WTC11 (cell line): ENCODE measurements at regions not wholly inside any gene's neighbourhood (a gene's known extent, or its start where the extent isn't known, plus 50 kb on each side); places are given as distances from the start of the nearest gene placed in this dataset.

Experiments used
- ATAC-seq: fragments of 200-7000 bp; cut with Tn5 transposase; 2 replicates; pipeline ENCODE4 v1.10.0; 2021; ENCODE audit warnings: mild to moderate bottlenecking, moderate library complexity
- CTCF ChIA-PET: fragments of 300-600 bp; sonication (Branson Sonifier 250); formaldehyde crosslinking; loops from one replicate; lab custom pipeline; 2021; ENCODE audit warnings: antibody characterized with exemption; lab: Charles Lee
- POLR2A ChIA-PET: fragments of 350-600 bp; sonication (Branson Sonifier 250); formaldehyde crosslinking; loops from one replicate; lab custom pipeline; 2021; ENCODE audit warnings: antibody characterized with exemption; lab: Charles Lee
- DNase-seq: peaks from one replicate; pipeline ENCODE4 v3.0.0; 2021; ENCODE audit warnings: low spot score
- H3K27ac Mint-ChIP-seq: 2 replicates; pipeline ENCODE4 v1.8.0; 2021; ENCODE audit warnings: mixed read lengths
- H3K27me3 Mint-ChIP-seq: 2 replicates; pipeline ENCODE4 v1.8.0; 2021; ENCODE audit warnings: low read depth, mild to moderate bottlenecking, moderate library complexity, mixed read lengths
- H3K36me3 Mint-ChIP-seq: 2 replicates; pipeline ENCODE4 v1.8.0; 2021; ENCODE audit warnings: mixed read lengths
- H3K4me1 Mint-ChIP-seq: 2 replicates; pipeline ENCODE4 v1.8.0; 2022; ENCODE audit warnings: mixed read lengths
- H3K4me3 Mint-ChIP-seq: 2 replicates; pipeline ENCODE4 v1.8.0; 2021; ENCODE audit warnings: mild to moderate bottlenecking, moderate library complexity, mixed read lengths
- H3K9me3 Mint-ChIP-seq: 2 replicates; pipeline ENCODE4 v1.8.0; 2021; ENCODE audit warnings: mixed read lengths
- ATF1 ChIP-seq: sonication (generic); formaldehyde crosslinking; IDR thresholded peaks from 2 replicates; pipeline ENCODE4 v1.8.1; 2023; ENCODE audit warnings: mild to moderate bottlenecking, moderate library complexity, missing genetic modification reagents
- ATF2 ChIP-seq: sonication (generic); formaldehyde crosslinking; IDR thresholded peaks from 2 replicates; pipeline ENCODE4 v1.8.1; 2022; ENCODE audit warnings: low read depth, missing genetic modification reagents, borderline replicate concordance
- CREM ChIP-seq: sonication (generic); formaldehyde crosslinking; IDR thresholded peaks from 2 replicates; pipeline ENCODE4 v1.8.1; 2022; ENCODE audit warnings: mild to moderate bottlenecking, missing genetic modification reagents, moderate library complexity
- CTCF ChIP-seq: fragments of 200-600 bp; IDR thresholded peaks from 2 replicates; pipeline ENCODE4 v1.8.0; 2022; ENCODE audit warnings: antibody characterized with exemption
- E2F5 ChIP-seq: sonication (generic); formaldehyde crosslinking; IDR thresholded peaks from 2 replicates; pipeline ENCODE4 v1.8.1; 2022; ENCODE audit warnings: mild to moderate bottlenecking, moderate library complexity, missing genetic modification reagents
- EMX1 ChIP-seq: fragments of 250-450 bp; sonication (Bioruptor Pico); IDR thresholded peaks from 2 replicates; pipeline ENCODE4 v1.8.0; 2021; ENCODE audit warnings: mild to moderate bottlenecking
- FOXK1 ChIP-seq: sonication (generic); formaldehyde crosslinking; IDR thresholded peaks from 2 replicates; pipeline ENCODE4 v1.8.0; 2022; ENCODE audit warnings: mild to moderate bottlenecking, moderate library complexity, missing genetic modification reagents
- FOXP4 ChIP-seq: sonication (generic); formaldehyde crosslinking; IDR thresholded peaks from 2 replicates; pipeline ENCODE4 v1.8.0; 2022; ENCODE audit warnings: mild to moderate bottlenecking, missing genetic modification reagents
- GTF2I ChIP-seq: fragments of 250-450 bp; sonication (Bioruptor Pico); conservative IDR thresholded peaks from 2 replicates; pipeline ENCODE4 v1.4.0; 2021; ENCODE audit warnings: mild to moderate bottlenecking
- NFYB ChIP-seq: sonication (generic); formaldehyde crosslinking; conservative IDR thresholded peaks from 2 replicates; pipeline ENCODE4 v1.8.0; 2022; ENCODE audit warnings: low read depth, missing genetic modification reagents
- OVOL2 ChIP-seq: fragments of 250-450 bp; sonication (Bioruptor Pico); IDR thresholded peaks from 2 replicates; pipeline ENCODE4 v1.9.0; 2021; ENCODE audit warnings: mild to moderate bottlenecking, borderline replicate concordance
- SOX15 ChIP-seq: fragments of 250-450 bp; sonication (Bioruptor Pico); IDR thresholded peaks from 2 replicates; pipeline ENCODE4 v1.9.0; 2021; ENCODE audit warnings: mild to moderate bottlenecking
- SP1 ChIP-seq: sonication (generic); formaldehyde crosslinking; conservative IDR thresholded peaks from 2 replicates; pipeline ENCODE4 v1.8.1; 2022; ENCODE audit warnings: missing genetic modification reagents
- STAT6 ChIP-seq: sonication (generic); formaldehyde crosslinking; conservative IDR thresholded peaks from 2 replicates; pipeline ENCODE4 v1.8.1; 2023; ENCODE audit warnings: mild to moderate bottlenecking, low read depth, missing genetic modification reagents, moderate library complexity
- ZNF138 ChIP-seq: sonication (generic); formaldehyde crosslinking; conservative IDR thresholded peaks from 2 replicates; pipeline ENCODE4 v1.8.1; 2022; ENCODE audit warnings: mild to moderate bottlenecking, moderate library complexity, missing genetic modification reagents
- ZNF219 ChIP-seq: sonication (generic); formaldehyde crosslinking; IDR thresholded peaks from 2 replicates; pipeline ENCODE4 v1.8.0; 2023; ENCODE audit warnings: missing genetic modification reagents, mild to moderate bottlenecking, borderline replicate concordance
- ZNF317 ChIP-seq: sonication (generic); formaldehyde crosslinking; IDR thresholded peaks from 2 replicates; pipeline ENCODE4 v1.8.1; 2023; ENCODE audit warnings: low read depth, mild to moderate bottlenecking, moderate library complexity, missing genetic modification reagents, borderline replicate concordance
- ZNF423 ChIP-seq: fragments of 250-450 bp; sonication (Bioruptor Pico); IDR thresholded peaks from 2 replicates; pipeline ENCODE4 v2.1.2; 2022; ENCODE audit warnings: mild to moderate bottlenecking, moderate library complexity
- ZNF671 ChIP-seq: fragments of 250-450 bp; sonication (Bioruptor Pico); IDR thresholded peaks from 2 replicates; pipeline ENCODE4 v1.8.0; 2021; ENCODE audit warnings: mild to moderate bottlenecking
- TF ChIP-seq, protein P1 (sequence below): sonication (generic); formaldehyde crosslinking; IDR thresholded peaks from 2 replicates; pipeline ENCODE4 v1.8.1; 2023; ENCODE audit warnings: mild to moderate bottlenecking, missing genetic modification reagents, moderate library complexity
- TF ChIP-seq, protein P2 (sequence below): sonication (generic); formaldehyde crosslinking; IDR thresholded peaks from 2 replicates; pipeline ENCODE4 v1.8.1; 2022; ENCODE audit warnings: missing genetic modification reagents, borderline replicate concordance
- TF ChIP-seq, protein P3 (sequence below): fragments of 250-450 bp; sonication (Bioruptor Pico); IDR thresholded peaks from 2 replicates; pipeline ENCODE4 v1.9.0; 2021; ENCODE audit warnings: mild to moderate bottlenecking

DNA sequence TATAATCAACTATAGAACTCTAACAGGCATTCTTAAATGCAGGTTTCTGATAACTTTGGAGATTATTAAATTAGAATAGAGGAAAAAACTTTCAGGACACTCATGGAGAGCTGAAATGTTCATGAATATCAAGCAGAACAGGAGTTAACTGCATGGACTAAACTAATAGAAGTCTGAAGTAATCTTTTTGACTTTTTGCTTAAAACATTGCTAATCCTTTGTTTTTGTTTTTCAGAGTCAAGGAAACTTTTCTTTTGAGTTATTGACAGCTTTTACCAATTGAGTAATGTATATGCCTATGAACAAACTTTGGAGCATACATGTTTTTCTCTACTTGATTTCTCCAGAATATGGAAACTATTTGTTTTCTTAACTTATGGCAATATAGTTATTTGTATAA, 112.5 kb downstream of the EIF4E start (continued):
- no peak for TF ChIP-seq CTCF
- TF ChIP-seq, protein P1, sequence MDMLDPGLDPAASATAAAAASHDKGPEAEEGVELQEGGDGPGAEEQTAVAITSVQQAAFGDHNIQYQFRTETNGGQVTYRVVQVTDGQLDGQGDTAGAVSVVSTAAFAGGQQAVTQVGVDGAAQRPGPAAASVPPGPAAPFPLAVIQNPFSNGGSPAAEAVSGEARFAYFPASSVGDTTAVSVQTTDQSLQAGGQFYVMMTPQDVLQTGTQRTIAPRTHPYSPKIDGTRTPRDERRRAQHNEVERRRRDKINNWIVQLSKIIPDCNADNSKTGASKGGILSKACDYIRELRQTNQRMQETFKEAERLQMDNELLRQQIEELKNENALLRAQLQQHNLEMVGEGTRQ, result no peak
- no peak for TF ChIP-seq FOXK1 (CRISPR knock-in tag)
- TF ChIP-seq OVOL2 (CRISPR knock-in tag), result no peak
- no peak for TF ChIP-seq SP1 (CRISPR knock-in tag)
- no peak for TF ChIP-seq CREM (CRISPR knock-in tag)
- no peak for TF ChIP-seq ZNF138
- TF ChIP-seq NFYB (CRISPR knock-in tag), result no peak
- no peak for TF ChIP-seq SOX15 (CRISPR knock-in tag)
- no peak for TF ChIP-seq ZNF671 (CRISPR knock-in tag)
- TF ChIP-seq, protein P2, sequence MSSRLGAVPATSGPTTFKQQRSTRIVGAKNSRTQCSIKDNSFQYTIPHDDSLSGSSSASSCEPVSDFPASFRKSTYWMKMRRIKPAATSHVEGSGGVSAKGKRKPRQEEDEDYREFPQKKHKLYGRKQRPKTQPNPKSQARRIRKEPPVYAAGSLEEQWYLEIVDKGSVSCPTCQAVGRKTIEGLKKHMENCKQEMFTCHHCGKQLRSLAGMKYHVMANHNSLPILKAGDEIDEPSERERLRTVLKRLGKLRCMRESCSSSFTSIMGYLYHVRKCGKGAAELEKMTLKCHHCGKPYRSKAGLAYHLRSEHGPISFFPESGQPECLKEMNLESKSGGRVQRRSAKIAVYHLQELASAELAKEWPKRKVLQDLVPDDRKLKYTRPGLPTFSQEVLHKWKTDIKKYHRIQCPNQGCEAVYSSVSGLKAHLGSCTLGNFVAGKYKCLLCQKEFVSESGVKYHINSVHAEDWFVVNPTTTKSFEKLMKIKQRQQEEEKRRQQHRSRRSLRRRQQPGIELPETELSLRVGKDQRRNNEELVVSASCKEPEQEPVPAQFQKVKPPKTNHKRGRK (CRISPR knock-in tag), result no peak
- TF ChIP-seq, protein P3, sequence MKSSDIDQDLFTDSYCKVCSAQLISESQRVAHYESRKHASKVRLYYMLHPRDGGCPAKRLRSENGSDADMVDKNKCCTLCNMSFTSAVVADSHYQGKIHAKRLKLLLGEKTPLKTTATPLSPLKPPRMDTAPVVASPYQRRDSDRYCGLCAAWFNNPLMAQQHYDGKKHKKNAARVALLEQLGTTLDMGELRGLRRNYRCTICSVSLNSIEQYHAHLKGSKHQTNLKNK (CRISPR knock-in tag), result no peak

DNA sequence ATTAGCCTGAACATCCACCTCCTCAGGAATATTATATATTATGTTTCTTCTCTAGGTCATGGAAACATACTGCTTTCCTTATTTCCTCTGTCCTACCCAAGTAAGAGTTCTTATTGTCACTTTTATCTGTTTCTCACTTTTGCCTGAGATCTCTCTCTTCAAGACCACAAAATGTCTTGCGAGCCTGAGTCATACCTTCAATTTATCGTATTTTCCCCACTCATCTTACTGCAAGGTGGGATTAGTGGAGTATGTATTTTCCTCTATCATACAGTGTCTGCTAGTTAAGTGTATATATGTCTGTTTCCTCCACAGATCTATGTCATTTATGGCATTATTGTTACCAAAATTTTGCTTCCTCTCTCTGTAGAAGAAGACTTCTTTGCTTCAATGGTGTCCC, 124.5 kb downstream of the EIF4E start:
- Mint-ChIP-seq H3K36me3 (no peaks in the 10 kb centered on the region), H3K27me3 (peaks cover 3% of the 10 kb centered on the region; the same call in 1 of the 2 replicates), H3K4me1 (no peaks in the 10 kb centered on the region), H3K4me3 (no peak overlapping the region), H3K27ac (no peak overlapping the region), H3K9me3 (peaks cover 10% of the 10 kb centered on the region)
- ChIA-PET POLR2A (no interaction called here), CTCF (no interaction called here)
- no peak for DNase-seq
- no peak for ATAC-seq
- no peak for TF ChIP-seq STAT6 (CRISPR knock-in tag)
- TF ChIP-seq ZNF219 (CRISPR knock-in tag), result no peak
- TF ChIP-seq FOXP4 (CRISPR knock-in tag), result no peak
- no peak for TF ChIP-seq GTF2I (CRISPR knock-in tag)
- no peak for TF ChIP-seq ZNF423 (CRISPR knock-in tag)
- no peak for TF ChIP-seq ATF1 (CRISPR knock-in tag)
- no peak for TF ChIP-seq ATF2
- TF ChIP-seq E2F5 (CRISPR knock-in tag), result no peak
- TF ChIP-seq EMX1 (CRISPR knock-in tag), result no peak
- no peak for TF ChIP-seq ZNF317 (CRISPR knock-in tag)
